Heart left ventricle (tissue), 16 donors: ENCODE measurements at regions not wholly inside any gene's neighbourhood (a gene's known extent, or its start where the extent isn't known, plus 50 kb on each side); places are given as distances from the start of the nearest gene placed in this dataset.

Experiments used
- ATAC-seq, 4 donors: fragments of 200-7000 bp; cut with Tn5 transposase; one replicate each; pipeline ENCODE4 v1.9.1; 2020 to 2022; ENCODE audit warnings: moderate library complexity in 4 of 4, mild to moderate bottlenecking in 3 of 4, moderate number of reproducible peaks in 1 of 4
- DNase-seq, 5 donors: peaks; one replicate each; pipeline ENCODE4 v3.0.0-alpha.2; 2020
- H3K27ac ChIP-seq, 12 donors: fragments of 200-600 bp; sonication (generic) in 4 of 12; one replicate each; pipeline versions ENCODE4 v1.5.0 to v1.8.0; 2016 to 2022; ENCODE audit warnings: mild to moderate bottlenecking in 2 of 12
- H3K27me3 ChIP-seq, 9 donors: fragments of 200-600 bp; sonication (generic) in 2 of 9; one replicate each; pipeline versions ENCODE4 v1.5.1 to v1.8.0; 2016 to 2022; ENCODE audit warnings: mild to moderate bottlenecking in 3 of 9
- H3K36me3 ChIP-seq, 9 donors: fragments of 200-600 bp; sonication (generic) in 2 of 9; one replicate each; pipeline versions ENCODE4 v1.5.0 to v1.8.0; 2018 to 2022; ENCODE audit warnings: mild to moderate bottlenecking in 2 of 9
- H3K4me1 ChIP-seq, 12 donors: fragments of 200-600 bp; sonication (generic) in 4 of 12; one replicate each; pipeline versions ENCODE4 v1.5.0 to v1.8.0; 2016 to 2022; ENCODE audit warnings: mild to moderate bottlenecking in 3 of 12
- H3K4me3 ChIP-seq, 12 donors: fragments of 200-600 bp; sonication (generic) in 4 of 12; one replicate each; pipeline versions ENCODE4 v1.5.0 to v1.8.0; 2017 to 2022; ENCODE audit warnings: mild to moderate bottlenecking in 9 of 12, moderate library complexity in 4 of 12
- H3K9me3 ChIP-seq, 12 donors: fragments of 200-600 bp; sonication (generic) in 4 of 12; one replicate each; pipeline versions ENCODE4 v1.5.0 to v1.8.0; 2016 to 2022; ENCODE audit warnings: mild to moderate bottlenecking in 1 of 12
- CTCF ChIP-seq, 12 donors: fragments of 200-600 bp; sonication (generic) in 4 of 12; IDR thresholded peaks; one replicate each; pipeline versions ENCODE4 v1.5.0 to v1.8.0; 2018 to 2022; ENCODE audit warnings: antibody characterized with exemption in 12 of 12, mild to moderate bottlenecking in 5 of 12
- POLR2A ChIP-seq, 2 donors: fragments of 450-650 bp; IDR thresholded peaks; one replicate each; pipeline ENCODE4 v1.6.1; 2017; ENCODE audit warnings: antibody characterized with exemption in 2 of 2, mild to moderate bottlenecking in 2 of 2, moderate library complexity in 2 of 2
- WGBS, 4 donors: extraction: QIAGEN DNeasy Blood & Tissue Kit in 2 of 4; methylation state at CpG; one replicate each; pipeline versions ENCODE4 v1.1.5 to v1.1.7; 2013 to 2018; 5-methylcytosine and 5-hydroxymethylcytosine counted together
- intact Hi-C, 10 donors: fragments of 100-400 bp; cut with DNase I; formaldehyde crosslinking; loops; one replicate each; pipeline versions ENCODE4 v1.11.1 to v1.14.2; 2022
- donor health status: ischemic (EF 13 %, LVEDD 7.1; RV severe dilation, severe dysfunction).
- donor health status: healthy with polysubstance abuse.
- donor health status: DM: no; HTN: yes; CAD: no.
- donor health status: DM: no; HTN: no; CAD: no.
- donor health status: ischemic (EF 25% LVEDD 6.9; RV normal size, moderate dysfunction).
- donor health status: ischemic (EF 25% LVEDD 5.7; RV mildly dilated, moderate dysfunction).
- donor health status: healthy.
- donor health status: DM: yes; HTN: yes; CAD: no.
- donor health status: ischemic (EF 35%, LVEDD 5.7; RV mildly dilated, moderate dysfunction).
- donor health status: nonischemic (EF 11% LVEDD 7.7; RV severe dilation, severe dysfunction).
- donor health status: DM: yes; HTN: yes; CAD: no.
- donor health status: PGD.
- donor health status: ischemic (EF 29% LVEDD 5.4; RV normal size, mild dysfunction).
- donor health status: nonischemic (EF 23%, LVEDD 6.1; RV moderate dilation, normal function).

- H3K4me1 ChIP-seq = peaks cover 0 to 9% (median 0%) of the 10 kb centered on the region in 12 donors
- intact Hi-C loops = no loop called here
- H3K4me3 ChIP-seq = no peak overlapping the region
- no peaks in the 10 kb centered on the region for H3K27me3 ChIP-seq
- 78 to 92% (median 84%) methylated on average over 3 of the region's 3 CpGs for WGBS, 4 donors
- DNase-seq (no peak), ATAC-seq (no peak)
- no peaks in the 10 kb centered on the region for H3K36me3 ChIP-seq
- no peak overlapping the region for H3K27ac ChIP-seq
- TF ChIP-seq POLR2A (IDR thresholded peaks at IDR 0.05) = no peak
- no peak for TF ChIP-seq CTCF (IDR thresholded peaks at IDR 0.05)
- no peaks in the 10 kb centered on the region for H3K9me3 ChIP-seq
Measured at GRCh38 chr4:138899999-138900398, 115.6 kb upstream of the NOCT start.

GRCh38 chr4:138898282-138898681 lies 117.3 kb upstream of the NOCT start:
- TF ChIP-seq CTCF (IDR thresholded peaks at IDR 0.05) = no peak
- no peak for TF ChIP-seq POLR2A (IDR thresholded peaks at IDR 0.05)
- peaks cover 0 to 9% (median 0%) of the 10 kb centered on the region in 12 donors for H3K4me1 ChIP-seq
- intact Hi-C loops = no loop called here
- no peaks in the 10 kb centered on the region for H3K27me3 ChIP-seq
- no peak overlapping the region for H3K27ac ChIP-seq
- DNase-seq = no peak
- H3K36me3 ChIP-seq = no peaks in the 10 kb centered on the region
- H3K4me3 ChIP-seq = no peak overlapping the region
- H3K9me3 ChIP-seq = no peaks in the 10 kb centered on the region
- 67 to 74% (median 71%) methylated on average over 2 of the region's 2 CpGs for WGBS, 4 donors
- no peak for ATAC-seq

GRCh38 chr4:138897811-138898226 lies 117.8 kb upstream of the NOCT start:
- Histone ChIP-seq H3K27ac (no peak overlapping the region), H3K36me3 (no peaks in the 10 kb centered on the region), H3K4me1 (peaks cover 0 to 9% (median 0%) of the 10 kb centered on the region in 12 donors), H3K4me3 (no peak overlapping the region), H3K9me3 (no peaks in the 10 kb centered on the region), H3K27me3 (no peaks in the 10 kb centered on the region)
- peak in 2 of 4 donors; percentile 43 to 56 for ATAC-seq
- intact Hi-C loops = no loop called here
- no peak for DNase-seq
- 38 to 46% (median 43%) methylated on average over 2 of the region's 2 CpGs for WGBS, 4 donors
- TF ChIP-seq CTCF (IDR thresholded peaks at IDR 0.05) = no peak
- no peak for TF ChIP-seq POLR2A (IDR thresholded peaks at IDR 0.05)

- intact Hi-C loops = no loop called here
- ATAC-seq (peak in 1 of 4 donors; percentile 49), DNase-seq (no peak)
- H3K27ac ChIP-seq = no peak overlapping the region
- H3K4me3 ChIP-seq = no peak overlapping the region
- no peaks in the 10 kb centered on the region for H3K9me3 ChIP-seq
- H3K27me3 ChIP-seq = no peaks in the 10 kb centered on the region
- TF ChIP-seq POLR2A (IDR thresholded peaks at IDR 0.05) (no peak), CTCF (IDR thresholded peaks at IDR 0.05) (no peak)
- peaks cover 0 to 9% (median 0%) of the 10 kb centered on the region in 12 donors for H3K4me1 ChIP-seq
- no peaks in the 10 kb centered on the region for H3K36me3 ChIP-seq
- 90 to 100% (median 95%) methylated on average over 1 of the region's 1 CpG for WGBS, 4 donors
Measured at GRCh38 chr4:138894709-138895108, 120.9 kb upstream of the NOCT start.
